Activated CD8-positive, alpha-beta memory T cell treated with anti-CD3 and anti-CD28 coated beads for 1 hour (primary cell): ENCODE measurements at regions not wholly inside any gene's neighbourhood (a gene's known extent, or its start where the extent isn't known, plus 50 kb on each side); places are given as distances from the start of the nearest gene placed in this dataset.
"Not testable (repeated sequence)": the region's sequence is repeated elsewhere in the genome, so short reads cannot be mapped to it uniquely, and the experiment has no call there.

Source experiments
- DNase-seq, 2 donors: peaks; one replicate each; pipeline ENCODE4 v3.0.0-alpha.2; 2020; ENCODE audit warnings: low read depth in 1 of 2; ENCODE audit errors: extremely low read depth in 1 of 2

DNA sequence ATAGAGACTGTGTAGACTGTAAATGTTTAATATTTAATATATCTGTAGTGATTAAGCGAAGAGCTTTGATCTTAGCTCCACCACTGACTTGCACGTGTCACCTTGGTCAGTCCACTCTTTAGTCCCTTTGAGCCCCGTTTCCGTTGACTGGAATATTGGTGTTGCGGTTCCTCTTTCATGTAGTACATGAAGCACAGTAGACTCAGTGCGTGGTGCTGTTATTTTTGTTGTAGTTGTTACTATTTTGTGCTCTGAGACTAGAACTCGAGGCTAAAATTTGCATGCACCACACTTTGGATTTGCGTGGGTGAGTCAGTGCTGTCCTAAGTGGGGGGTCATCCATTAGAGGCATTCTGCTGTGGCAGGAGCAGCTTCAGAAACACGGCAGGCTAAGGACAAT lies 291.4 kb downstream of the QKI start:
- DNase-seq, result no peak

DNA sequence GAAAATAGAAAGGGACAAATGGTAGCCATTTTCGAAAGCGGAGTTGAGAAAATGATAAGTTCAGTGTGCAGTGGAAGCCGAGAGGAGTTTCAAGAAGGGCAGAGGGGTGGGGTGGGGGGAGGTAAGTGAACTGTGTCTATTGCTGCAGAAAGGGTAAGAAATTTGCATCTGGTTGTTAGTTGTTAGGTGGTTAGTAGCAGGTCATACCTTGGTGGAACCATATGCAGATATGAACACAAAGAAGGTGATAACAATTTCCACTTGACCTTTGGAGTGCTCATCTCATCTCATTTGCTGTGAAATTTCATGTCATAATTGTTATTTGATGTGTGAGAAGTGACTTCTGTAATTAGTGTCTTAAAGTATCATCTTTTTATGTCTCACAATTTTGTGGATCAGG lies 288.2 kb downstream of the QKI start:
- DNase-seq, result no peak

DNA sequence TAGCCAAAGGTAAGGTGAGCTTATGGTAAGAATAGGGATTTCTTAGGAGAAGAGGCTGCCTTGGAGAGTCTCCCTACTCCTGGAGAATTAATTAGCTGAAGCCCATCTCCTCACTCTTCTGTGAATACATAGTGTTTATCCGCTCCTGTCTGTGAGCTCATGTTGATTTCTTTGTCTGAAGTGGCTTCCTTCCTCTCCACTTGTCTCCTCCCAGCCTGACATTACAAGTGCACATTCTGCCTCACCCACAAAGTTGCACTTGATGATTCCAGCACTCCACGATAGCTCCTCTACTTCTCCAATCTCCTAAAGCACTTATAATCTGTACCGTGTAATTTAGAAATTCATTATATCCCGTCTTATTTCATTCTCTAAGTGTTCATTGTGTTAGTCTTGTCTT lies 287.2 kb downstream of the QKI start:
- no peak for DNase-seq

DNA sequence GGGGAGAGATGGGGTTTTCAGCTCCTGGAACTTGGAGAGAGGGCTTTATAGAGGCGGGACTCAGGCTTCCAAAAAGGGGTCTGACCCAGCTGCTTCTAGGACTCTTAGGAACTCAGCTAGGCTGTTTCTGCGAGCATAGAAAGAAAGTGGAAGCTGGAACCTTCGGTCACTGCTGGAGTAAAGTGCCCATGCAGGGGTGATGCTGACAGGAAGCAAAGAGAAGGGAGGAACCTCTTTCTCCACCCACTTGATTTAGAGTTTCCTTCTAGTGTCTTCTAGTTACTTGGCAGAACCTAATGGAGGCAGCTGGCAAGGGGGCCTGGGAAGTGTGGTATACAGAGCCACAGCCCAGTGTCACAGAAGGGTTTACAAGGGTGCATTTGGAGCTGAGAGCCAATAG lies 283.6 kb downstream of the QKI start:
- no peak for DNase-seq

DNA sequence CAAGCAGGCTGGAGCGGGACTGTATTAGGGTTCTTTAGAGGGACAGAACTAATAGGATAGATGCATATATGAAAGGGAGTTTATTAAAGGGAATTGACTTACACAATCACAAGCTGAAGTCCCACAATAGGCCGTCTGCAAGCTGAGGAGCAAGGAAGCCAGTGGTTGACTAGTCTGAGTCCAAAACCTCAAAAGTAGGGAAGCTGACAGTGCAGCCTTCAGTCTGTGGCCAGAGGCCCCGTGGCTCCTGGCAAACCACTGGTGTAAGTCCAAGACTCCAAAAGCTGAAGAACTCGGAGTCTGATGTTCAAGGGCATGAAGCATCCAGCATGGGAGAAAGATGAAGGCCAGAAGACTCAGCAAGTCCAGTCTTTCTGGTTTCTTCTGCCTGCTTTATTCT lies 281.8 kb downstream of the QKI start:
- not testable (repeated sequence) for DNase-seq

DNA sequence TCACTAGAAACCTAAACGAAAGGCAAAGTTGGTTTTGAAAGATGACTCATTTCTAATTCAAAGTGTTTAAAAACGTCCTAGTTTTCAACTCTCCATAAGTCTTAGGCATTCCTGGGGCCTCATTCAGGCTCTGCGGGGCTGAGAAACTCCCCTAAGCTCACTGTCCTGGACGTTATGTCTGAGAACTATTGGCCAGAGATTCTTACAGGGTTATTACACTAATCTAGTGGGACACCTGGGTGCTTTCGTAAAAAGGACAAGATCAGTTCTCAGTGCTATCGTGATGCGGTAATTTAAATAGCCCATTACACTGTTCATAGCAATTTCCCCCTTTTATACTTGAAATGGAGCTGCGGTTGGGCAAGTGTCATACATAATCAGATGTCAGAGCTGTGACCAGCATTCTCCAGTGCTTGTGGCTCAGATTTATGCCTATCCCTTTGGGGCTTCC lies 280.9 kb downstream of the QKI start:
- no peak for DNase-seq

DNA sequence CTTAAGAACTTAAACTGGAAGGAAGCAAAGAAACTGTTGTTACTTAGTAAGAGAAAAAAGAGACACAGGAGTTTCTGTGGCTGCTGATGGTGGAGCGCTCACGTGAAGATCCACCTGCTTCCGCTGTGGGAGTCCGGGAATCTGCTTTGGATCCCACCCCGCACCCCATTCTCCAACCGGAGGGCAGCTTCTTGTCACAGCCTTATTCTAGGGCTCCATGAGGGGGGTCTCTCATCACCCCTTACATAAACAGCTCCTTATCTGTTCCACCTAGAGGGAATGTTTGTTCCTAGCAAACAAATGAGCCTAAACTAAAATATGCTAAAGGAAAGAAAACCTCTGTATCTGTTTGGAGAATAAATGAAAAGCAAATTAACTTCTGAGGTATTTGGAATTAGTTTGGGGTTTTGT lies 280.5 kb downstream of the QKI start:
- DNase-seq, result no peak

DNA sequence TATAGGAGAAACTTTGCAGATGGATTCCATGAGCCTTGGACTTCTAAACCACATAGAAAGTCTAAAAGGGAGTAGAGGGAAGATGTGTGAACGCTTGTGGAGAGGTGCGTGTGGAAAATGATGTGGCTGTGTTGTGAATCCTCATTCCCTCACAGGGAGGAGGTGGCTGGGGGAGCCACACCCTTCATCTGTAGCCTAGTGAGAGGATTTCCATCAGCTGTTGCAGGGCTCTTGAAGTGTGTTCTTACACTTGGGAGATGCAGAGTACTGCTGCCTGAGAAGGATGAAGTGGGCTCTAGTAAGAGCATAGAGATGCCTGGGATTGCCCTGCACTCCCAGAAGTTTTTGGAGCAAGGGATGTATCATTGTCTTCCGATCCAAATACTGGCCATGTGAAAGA lies 279.6 kb downstream of the QKI start:
- DNase-seq, result no peak

DNA sequence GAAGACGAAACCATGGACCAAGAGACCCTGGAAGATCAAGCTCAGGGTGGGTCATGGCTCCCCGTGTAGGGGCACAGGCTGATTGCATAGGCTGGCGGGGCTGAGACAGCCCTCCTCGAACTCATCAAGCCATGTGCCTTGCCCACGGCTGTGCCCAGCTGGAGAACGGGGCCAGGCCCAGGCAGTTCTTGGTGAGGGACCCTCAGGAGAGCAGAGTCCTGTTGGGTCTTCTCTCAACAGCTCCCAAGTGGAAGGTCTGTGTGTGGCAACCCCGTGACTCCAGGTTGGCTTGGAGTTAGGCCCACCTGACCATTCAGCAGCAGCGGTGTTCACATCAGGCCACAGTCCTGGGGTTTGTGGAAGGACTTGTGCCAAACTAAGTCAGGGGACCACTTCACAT lies 276.5 kb downstream of the QKI start:
- no peak for DNase-seq

DNA sequence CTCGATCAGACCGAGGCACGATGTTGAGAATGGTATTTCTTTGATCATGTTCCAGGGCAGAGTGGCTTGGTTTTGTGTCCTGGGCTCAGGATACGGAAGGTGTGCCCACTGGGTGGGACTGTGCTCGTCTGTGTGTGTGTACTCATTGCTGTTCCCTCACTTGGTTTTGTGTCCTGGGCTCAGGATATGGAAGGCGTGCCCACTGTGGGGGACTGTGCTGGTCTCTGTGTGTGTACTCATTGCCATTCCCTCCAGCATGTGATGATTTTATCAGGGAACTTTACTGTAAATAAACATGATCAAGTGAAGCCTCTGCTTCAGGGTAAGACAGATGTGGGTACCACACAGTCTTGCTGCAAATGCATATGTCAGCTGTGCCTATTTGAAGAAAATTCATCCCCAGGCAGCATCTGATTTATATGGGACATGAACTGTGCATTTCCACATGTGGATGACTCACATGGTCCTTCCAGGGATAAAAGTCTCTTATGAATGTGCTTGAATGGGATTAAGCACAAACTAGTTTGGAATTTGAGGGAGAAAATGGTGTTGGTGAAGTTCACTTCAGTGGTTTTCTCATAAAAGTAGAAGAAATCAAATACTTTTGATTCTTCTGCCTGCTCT lies 274.3 kb downstream of the QKI start:
- DNase-seq, result no peak

DNA sequence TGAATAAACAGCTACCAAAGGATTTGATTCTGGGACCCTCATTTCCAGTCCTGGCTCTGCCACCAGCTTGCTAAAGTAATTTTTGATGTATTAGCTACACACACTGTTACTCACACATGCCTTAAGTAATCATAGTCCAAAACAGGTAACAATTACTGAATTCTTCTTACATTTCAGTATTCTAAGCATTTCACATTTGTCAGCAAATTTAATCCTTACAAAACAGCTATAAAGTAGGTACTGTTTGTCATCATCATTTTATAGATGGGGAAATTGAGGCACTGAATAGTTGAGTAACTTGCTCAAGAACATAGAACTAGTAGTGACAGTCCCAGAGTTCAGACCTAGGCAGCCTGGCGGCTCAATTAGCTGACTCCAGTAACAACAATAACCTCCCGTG lies 272.6 kb downstream of the QKI start:
- DNase-seq, result no peak

DNA sequence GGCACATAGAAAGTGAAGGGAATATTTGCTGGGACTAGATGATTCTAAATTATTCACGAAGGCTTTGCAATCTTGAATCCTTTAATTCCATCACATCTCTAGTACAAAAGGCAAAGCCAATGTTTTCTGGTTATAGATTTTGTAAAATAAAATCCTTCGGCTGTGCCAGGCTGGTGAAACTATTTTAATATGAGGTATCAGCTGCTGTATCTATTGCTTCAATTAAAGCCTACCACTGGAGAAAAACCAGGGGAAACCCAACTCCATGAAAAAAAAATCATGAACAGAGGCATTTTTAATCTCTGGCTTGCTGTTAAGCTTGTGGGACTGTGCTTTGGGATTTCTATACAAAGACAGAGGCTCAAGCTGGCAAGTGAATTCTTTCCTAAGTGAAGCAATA lies 271.8 kb downstream of the QKI start:
- DNase-seq, result no peak

DNA sequence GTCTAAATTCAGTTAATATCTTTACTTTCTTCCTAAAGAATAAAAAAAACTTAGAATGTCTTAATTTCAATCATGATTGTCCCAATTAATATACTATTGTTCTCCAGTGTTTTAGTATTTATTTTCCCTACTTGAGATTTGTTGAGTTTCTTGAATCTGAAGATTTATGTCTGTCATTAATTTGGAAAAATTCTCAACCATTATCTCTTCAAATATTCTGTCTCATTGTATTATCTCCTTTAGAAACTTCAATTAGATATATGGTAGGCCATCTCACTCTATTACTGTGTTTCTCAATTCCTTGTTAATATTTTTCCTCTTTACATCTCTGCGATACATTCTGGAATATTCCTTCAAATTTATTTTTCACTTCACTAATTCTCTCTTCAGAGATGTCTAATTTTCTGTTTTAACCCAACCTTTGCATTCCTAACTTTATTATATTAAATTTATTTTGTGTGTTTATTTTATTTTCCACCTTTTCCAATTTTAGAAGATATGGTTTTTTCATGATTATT lies 268.6 kb downstream of the QKI start:
- no peak for DNase-seq

DNA sequence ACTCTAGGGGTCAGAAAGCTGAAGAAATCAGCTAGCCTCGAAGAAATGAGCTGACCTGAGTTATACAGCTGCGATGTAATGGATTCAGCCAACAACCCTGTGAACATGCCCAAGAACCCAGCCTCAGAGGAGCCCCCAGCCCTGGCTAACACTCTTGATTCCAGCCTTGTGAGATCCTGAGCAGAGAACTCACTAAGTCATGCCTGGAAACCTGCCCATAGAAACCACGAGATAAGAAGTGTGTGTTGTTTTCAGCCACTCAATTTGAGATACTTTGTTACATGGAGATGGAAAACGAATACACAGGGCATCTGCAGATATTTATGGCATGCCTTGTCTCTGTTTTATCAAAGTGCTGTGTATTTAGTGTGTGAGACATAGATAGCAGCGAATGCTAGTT lies 265.2 kb downstream of the QKI start:
- no peak for DNase-seq

DNA sequence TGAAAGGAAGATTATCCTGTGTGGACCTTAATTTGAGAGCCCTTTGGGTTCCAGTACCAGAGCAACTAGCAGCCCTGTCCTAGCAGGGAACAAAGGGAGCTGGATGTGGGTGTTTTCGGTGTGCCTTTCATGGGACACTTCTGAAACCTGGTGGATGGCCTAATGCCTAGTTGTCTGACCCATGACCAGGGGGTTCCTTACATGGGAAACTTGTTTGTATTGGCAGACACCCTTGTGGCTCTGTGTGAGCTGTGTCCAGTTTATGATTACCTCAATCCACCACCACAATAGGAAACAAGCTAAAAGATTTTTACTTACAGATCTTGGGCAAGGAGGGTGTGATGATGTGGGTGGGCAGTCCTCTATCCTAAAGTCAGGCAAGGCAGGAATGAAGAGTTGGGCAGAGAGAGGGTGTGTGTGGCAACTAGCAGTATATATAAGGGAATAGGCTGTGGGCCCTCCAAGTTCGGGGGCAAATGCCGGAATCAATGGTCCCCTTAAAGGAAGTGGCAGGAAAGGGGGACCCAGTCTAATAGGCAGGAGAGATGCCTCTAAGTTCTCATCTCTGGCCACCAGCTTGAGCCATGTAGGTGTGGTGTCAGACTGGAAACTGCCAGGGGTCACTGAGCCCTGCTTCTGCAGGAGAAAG lies 264.6 kb downstream of the QKI start:
- no peak for DNase-seq

DNA sequence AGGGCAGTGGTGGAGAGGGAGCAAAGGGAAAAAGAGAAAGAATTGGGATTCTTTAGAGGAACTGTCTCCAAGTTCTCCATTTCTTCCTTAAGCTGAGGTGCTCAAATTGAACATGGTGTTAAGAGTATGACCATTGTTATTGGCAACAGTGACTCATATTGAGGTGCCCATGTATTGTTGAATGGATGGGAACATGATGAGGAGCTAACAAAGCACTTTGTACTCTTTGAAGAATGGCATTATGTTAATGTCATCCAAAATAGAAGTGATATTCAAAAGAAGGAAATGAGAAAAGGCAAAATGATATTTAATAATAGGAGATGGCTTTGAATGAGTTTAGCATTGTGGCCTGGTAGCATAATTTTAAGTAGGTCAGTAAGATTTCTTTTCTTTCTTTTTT lies 261.1 kb downstream of the QKI start:
- DNase-seq, result no peak

DNA sequence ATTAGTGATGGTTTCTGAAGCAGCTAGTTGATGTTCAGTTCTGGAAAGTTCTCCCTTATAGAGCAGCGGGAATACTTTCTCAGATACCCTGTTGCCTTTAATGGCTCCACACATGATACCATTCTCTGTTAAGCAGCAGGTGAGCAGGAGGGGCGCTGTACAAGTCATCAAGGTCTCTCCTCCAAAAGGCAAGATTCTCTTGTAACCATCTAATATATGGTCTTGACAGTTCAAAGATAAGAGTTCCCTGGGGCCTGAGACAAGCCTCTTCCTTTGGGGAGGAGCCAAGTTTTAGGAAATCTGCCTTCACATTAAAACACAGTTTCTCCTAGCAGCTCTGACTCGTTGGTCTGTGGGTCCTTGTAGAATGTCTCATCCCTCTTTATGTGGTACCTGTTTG lies 258.2 kb downstream of the QKI start:
- no peak for DNase-seq

DNA sequence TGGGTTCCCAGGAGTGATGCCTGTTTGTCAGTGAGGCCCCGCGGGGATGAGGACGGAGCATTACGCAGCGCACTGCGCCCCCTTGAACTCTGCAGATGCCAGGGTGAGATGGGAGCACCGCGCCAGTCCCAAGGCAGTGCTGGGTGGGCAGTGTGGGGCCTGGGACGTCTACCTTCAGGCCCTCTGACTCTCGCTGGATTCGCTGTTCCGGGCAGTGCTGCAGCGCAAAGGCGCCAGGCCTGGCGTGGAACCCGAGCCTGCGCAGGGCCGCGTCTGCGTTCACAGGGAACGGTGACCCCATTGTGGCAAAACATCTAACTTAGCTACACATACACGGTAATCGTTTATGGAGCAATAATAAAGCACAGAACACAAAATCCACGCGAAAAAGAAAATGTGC lies 257.3 kb downstream of the QKI start:
- no peak for DNase-seq

DNA sequence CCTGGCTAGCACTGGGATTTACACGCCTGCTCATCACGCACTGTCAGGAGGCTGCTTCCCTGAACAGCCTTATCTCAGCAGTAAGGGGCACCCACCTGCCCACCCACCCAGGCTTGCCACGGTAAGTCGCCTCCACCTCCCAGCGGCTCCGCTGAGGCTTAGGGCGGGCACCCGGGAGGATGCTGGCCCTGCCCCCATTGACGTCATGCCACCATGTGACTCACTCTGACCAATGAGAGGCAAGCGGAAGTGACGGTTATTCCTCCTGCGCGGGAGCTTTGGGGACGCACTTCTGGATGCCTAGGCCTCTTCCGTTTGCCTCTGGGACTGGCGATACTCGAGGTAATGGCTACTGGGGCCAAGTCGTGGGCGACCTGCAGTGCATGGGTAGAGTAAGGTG lies 256.8 kb downstream of the QKI start:
- no peak for DNase-seq

DNA sequence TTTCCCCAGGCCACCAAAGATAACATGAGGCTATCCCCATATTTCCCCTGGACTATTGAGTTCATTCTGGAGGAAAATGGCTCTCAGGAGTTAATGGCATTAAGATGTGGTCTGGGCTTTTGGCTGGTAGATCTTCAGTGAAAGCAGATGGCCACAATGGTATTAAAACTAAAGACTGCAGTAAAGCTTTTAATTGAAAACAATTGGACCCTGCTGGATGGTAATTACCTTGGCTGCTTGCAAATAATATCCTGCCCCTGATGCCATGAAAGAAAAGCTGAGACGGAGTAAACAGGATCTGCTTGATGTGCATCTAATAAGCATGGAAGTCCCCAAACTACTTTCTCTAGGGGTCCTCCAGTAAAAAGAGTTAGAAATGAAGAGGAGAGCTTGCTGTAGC lies 255.8 kb downstream of the QKI start:
- no peak for DNase-seq

DNA sequence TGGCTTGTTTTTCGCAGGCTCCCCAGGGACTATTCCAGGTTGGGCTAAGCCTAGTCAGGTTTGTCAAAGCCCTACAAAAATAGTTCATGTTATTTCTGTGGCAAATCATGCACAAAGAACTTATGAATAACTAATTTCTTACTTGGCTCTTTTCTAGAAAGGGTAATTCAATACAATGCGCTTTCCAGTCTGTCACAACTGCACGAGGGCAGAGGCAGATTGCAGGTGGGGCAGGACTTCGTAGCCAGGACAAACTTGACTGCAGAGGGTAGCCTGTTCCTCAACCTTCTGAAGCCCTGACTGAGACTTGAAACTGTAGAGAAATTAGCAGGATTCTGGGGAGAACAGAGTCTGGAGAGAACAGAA lies 253.5 kb downstream of the QKI start:
- DNase-seq, result no peak

DNA sequence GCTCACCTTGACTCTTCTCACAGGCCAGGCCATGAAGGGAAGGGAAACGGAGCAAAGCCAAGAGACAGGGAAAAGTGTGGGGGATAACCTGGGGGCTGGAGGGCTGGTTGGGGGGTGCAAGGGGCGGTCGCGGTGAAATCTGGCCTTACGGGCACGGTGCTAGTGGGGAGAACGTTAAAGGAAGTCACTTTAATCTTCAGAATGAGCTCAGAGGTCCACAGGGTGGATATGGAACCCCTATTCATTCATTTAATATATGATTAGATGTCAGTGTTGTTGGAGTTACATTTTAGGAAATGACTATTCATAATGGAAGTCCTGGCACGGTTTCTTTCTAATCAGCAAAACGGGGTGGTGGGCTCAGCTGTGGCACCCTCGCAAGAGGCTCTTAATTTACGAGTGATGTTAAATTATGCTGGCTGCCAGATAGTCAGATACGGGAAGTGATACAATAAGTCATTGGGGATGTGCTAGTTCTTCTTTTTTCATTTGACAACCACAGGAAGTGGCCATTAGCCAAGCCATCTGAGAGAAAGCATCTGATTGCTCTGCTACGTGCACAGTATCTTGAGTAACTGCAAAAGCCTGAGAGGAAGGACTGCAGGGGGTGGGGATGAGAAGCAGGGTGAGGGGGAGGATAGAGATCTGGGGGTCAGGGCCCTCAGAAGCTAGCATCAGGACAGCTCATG lies 253.0 kb downstream of the QKI start:
- DNase-seq, result no peak
